HG03521 (cell line): ENCODE measurements at regions not wholly inside any gene's neighbourhood (a gene's known extent, or its start where the extent isn't known, plus 50 kb on each side); places are given as distances from the start of the nearest gene placed in this dataset.
A peak's percentile ranks its signal among the peaks of the same experiment; 100 is the strongest.

ENCODE experiments used
- ATAC-seq: cut with Tn5 transposase; IDR thresholded peaks from one replicate; pipeline ENCODE4 v1.9.1; 2021; ENCODE audit warnings: mild to moderate bottlenecking, moderate library complexity; ENCODE audit not compliant: unreplicated experiment

DNA sequence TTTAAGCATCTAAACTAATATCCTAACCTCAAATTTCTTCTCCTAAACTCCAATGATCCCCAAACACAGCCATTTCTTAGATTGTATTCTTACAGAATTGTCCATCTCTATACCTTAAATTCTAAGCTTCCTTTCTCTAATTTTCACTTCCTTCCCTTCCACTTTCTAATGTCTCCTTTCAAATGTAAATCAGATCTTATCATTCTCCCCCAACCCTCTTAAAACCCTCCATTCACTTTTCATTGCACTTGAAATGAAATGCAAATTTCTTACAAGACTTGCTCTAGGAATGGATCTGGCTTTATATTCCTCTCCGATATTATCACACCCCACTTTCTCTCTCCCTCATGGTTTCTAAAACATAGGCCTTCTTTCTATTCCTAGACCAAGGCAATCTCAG, 534.6 kb downstream of the LMO4 start:
- ATAC-seq: no peak

DNA sequence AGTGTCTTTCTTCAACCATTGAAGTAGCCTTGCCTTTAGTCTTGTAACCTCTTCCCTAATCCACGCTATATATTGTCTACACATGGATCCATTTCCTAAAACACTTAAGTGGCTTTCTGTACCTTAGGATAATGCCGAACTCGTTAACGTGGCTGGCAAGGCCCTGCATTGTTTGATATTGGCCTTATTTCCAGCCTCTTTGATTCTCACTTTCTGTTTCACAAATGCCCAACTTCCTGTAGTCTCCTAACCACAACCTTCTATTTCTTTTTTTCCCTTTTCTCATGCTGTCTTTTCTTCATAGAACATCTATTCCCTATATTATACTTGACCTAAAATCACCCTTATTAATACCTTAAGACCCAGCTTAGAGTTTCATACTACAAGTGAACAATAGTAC, 536.0 kb downstream of the LMO4 start:
- peak; percentile 53 for ATAC-seq

DNA sequence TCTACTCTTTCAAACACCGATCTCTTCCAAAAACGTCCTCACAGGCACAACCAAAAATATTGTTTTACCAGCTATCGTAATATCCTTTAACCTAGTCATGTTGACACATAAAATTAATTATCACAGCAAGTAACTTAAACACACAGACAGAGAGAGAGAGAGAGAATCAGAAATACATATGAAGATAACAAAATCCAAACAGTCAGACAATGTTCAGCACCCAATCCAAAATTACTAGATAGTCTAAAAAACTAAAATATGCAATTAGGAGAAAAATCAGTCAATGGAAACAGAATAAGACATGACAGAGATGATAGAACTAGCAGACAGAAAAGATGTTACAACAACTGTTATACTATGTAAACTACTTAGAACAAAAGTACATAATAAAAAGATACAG, 537.7 kb downstream of the LMO4 start:
- ATAC-seq: no peak

GRCh38 chr1:87867626-87868025, 538.9 kb downstream of the LMO4 start:
- ATAC-seq: no peak

GRCh38 chr1:87869567-87869966, 540.9 kb downstream of the LMO4 start:
- ATAC-seq: no peak

DNA sequence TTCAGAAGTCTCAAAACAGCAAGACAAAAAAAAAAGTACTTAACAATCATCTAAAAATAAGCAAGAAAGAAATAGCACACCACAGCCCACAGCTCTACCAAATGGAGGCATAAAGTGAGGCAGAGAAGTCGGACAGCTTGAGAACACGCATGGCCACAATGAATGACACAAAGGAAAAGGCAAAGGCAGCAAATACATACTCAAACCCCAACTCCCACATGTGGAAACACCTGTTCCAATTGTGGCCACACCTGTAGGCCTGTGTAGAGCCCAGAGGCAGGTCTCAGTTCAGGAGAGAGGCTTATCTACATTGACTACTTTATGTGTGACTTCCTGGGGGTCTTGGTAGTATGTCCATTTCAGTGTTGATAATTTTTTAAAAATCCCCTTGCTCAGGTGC, 543.5 kb downstream of the LMO4 start:
- ATAC-seq: peak; percentile 62

DNA sequence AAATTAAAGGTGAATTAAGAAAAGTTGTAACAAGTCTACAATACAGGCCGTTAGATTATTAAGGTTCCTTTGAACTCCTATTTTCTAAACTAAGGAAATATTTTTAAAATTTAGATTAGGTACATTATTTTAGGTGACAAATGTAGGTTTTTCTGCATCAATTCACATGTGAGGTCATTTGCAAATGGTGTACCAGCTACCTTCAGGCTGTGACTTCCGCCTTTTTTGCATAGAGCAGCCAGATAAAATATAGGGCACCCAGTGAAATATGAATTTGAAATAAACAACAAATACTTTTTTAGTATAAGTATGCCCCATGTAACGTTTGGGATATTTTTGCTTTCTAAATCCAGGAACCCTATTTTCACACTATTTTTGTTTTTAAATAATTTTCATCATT, 544.0 kb downstream of the LMO4 start:
- no peak for ATAC-seq

- ATAC-seq: no peak
Observed at GRCh38 chr1:87878873-87879272, 550.2 kb downstream of the LMO4 start.

- no peak for ATAC-seq
Observed at GRCh38 chr1:87880098-87880760, 551.5 kb downstream of the LMO4 start.

- ATAC-seq: no peak
Observed at GRCh38 chr1:87880764-87881163, 552.1 kb downstream of the LMO4 start.

DNA sequence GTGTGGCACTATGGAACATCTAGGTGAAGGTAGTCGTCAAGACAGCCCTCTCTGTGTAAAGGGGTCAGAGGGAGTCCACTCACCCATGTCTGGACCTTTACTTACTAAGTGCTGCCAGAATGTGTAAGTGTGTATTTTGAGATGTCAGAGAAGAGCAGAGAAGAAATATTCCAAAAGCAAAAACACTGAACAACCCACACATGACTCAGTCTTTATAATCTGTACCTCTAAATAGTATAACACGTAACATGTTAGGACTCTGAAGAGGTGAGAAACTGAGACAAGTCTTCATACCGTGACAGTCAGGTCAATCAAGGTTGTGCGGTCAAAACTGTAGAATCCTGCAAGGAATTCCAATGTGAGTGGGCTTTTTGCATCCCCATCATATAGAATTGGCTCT, 555.2 kb downstream of the LMO4 start:
- ATAC-seq: no peak

GRCh38 chr1:87884581-87884980, 555.9 kb downstream of the LMO4 start:
- no peak for ATAC-seq

DNA sequence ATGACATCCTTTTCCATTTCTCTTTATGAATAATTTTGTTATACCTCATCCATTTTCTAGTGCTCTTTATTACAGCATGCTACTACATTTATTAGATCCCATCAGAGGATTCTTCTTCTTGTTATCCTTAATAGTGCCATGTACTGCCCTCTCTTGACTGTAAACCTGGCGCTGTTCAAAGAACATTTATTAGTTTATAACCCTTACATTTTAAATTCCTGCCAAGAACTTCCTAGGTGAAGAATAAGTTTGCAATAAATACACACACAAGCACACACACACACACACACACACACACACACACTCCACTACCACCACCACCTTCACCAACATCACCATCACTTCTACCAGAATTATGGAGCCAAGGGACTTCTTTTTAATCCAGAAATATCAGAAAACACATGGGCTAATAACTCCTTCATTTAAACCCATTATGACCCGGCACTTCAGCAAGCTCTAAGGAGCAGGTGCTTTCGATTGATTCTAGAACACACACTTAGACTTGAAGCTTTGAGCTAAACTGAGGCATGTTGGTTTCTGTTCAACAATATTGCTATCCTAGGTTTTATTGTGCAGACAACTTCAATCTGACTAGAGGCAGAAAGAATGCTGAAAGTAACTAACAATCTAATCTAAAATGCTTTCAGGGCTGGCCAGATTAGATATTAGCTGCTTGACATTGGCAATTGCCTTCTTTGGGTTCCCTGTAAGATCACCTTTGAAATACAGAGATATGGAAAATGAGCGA, 556.8 kb downstream of the LMO4 start:
- ATAC-seq: no peak

GRCh38 chr1:87887100-87887499, 558.4 kb downstream of the LMO4 start:
- no peak for ATAC-seq

DNA sequence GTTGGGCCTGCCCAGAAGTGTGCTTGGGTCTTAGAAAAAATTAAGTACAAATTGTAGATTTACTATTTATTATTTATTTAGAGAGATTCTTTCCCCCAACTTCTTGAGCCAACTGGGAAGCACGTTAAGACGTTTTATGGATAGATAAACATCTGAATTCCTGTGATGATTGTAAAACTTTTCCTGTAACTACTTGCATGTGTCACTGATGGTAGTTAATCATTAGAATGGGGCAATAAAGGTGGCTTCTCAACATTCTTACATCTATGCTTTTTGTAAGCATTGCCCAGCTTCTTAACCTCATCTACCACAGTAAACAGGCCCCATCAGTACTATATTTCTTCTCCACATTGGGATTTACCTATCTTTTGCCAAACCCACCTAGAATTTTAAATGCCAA, 559.8 kb downstream of the LMO4 start:
- ATAC-seq: no peak

- no peak for ATAC-seq
Observed at GRCh38 chr1:87894062-87894461, 565.4 kb downstream of the LMO4 start.

DNA sequence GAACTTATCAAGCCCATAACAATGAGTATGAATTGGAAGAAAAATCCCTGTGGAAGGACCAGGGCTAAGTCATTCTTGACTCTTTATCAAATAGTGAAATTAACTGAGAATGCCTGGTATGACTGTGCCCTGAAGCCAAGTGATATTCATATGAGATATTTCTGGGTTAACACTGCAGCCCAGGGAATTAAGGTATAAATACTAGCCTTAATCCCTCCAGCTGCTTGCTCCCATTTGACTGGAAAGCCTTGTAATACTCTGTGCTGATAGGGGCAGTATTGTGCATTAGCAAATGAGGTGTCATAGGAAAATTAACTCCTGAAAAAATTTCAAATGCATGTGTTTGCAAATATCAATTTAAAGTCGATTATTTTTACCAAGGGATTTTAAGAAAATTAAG, 568.8 kb downstream of the LMO4 start:
- ATAC-seq: no peak

GRCh38 chr1:87898431-87898830, 569.8 kb downstream of the LMO4 start:
- ATAC-seq: no peak

- ATAC-seq: no peak
Observed at GRCh38 chr1:87899017-87899416, 570.3 kb downstream of the LMO4 start.

DNA sequence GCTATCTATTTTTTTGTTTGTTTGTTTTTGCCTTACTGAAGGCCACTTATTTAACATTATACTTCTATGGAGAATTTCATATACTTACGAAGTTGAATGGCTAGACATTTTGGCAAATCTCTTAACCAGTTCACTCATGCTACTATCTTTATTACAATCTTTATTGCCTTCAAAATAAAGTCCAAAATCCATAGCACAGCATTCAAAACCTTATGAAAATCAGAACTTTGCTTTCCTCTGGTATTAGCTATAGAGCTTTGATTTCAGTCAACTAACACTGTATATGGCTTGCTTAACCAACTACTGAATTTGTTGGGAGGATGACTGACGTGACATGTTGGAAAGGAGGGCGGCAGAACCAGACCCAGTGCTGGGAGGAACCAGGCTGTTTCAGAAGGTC, 571.1 kb downstream of the LMO4 start:
- ATAC-seq: no peak

DNA sequence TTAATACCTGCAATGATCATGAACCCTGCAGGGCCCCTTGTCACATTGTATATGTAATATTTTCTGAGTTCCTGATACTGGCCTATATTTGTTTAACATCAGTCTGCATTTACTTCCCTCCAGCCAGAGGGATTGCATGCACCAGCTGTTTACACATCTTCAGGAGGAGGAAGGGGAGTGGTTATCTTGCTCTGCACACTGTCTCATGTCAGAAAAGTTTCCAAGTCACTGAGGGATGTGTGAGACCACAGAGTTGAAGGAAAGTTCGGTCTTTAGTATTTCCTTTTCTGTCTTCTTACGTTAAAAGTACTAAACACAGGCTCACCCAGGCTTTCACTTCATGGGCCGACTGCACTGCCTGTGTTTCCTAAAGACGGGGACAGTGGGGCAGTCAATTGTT, 574.1 kb downstream of the LMO4 start:
- no peak for ATAC-seq

GRCh38 chr1:87903242-87903641, 574.6 kb downstream of the LMO4 start:
- no peak for ATAC-seq

GRCh38 chr1:87904651-87905050, 576.0 kb downstream of the LMO4 start:
- ATAC-seq: no peak
